HG03432 (cell line): ENCODE measurements at regions not wholly inside any gene's neighbourhood (a gene's known extent, or its start where the extent isn't known, plus 50 kb on each side); places are given as distances from the start of the nearest gene placed in this dataset.

Source experiments
- ATAC-seq: cut with Tn5 transposase; IDR thresholded peaks from one replicate; pipeline ENCODE4 v1.9.1; 2021; ENCODE audit warnings: mild to moderate bottlenecking, moderate library complexity; ENCODE audit not compliant: unreplicated experiment

DNA sequence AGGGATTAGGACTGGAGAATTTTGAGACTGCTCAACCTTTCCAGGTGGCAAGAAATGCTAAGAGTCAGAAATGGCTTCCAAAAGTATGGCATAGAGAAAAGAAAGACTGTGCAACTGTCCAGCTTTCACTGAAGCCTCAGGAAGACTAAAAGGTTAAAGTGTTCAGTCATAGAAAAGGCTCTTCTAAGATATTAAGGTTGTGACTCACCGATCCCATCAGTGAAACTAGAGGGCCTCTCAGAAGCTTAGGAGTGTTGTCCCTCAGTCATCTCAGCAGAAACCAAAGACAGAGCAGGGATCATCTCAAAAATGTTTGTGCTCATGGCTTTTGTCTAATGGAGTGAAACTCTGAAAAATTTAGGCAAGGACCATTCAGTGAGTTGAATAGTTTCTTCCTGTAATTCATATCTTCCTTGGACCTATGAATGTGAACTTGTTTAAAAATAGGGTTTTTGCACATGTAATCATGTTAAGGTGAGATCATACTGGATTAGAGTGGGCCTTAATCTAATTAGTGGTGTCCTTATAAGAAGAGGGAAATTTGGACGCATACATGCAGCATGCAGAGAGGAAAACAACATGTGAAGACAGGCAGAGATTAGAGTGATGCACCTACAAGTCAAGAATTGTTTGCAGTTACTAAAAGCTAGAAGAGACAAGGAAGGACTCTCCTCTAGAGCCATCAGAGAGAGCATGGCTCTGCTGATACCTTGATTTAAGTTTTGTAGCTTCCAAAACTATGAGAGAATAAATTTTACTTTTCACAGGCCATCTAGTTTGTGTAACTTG is 71.3 kb downstream of the RPE65 start:
- no peak for ATAC-seq

DNA sequence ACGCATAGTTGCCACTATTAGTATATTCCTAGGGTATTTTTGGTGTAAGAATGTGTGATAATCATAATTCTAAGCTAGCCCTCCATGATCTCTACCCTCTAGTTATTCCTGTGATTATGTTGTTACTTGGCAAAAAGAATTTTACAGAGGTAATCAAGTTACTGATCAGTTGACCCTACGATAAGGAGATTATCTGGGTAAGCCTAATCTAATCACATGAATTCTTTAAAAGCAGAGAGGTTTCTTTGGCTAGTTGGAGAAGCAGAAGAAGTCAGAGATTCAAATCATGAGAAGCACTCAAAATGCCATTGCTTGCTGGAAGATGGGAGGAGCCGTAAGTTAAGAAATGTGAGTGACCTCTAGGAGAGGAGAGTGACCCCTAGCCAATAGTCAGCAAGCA is 72.7 kb downstream of the RPE65 start:
- ATAC-seq: no peak

DNA sequence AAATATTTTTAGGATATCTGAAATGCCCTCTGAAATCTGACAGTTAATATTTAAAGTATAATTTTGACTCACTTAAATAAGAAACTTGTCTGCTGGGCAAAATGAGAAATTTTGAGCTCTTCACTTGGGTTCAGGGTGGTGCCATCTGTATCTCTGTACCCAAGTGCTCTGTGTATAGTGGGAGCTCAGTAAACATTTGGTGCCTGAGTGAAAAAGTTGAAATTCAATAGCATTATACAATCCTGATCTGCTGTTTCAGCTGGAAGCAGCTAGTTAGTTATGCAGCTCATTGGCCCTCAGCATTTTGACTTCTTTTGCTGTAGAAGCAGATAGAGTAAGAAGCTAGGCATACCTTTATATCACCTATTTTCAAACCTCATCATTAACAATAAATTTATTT is 73.3 kb downstream of the RPE65 start:
- ATAC-seq: no peak

DNA sequence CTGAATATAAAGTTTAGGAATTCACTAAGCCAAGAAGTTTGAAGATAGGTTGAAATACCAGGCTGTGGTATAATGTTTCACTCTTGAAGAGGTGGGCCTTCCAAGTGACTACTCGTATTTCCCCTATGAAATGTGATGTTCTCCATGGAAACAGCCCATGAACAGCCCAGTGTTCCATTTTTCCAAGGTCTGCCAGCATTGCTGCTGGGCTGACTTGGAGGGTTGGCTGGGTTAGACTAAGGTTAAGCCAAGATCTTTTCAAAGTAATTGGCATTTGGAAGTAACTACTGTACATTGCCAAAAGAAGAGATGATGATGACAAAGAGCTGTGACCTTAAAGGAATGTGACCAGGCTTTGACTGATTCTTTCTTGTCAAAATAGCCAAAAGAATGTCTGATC is 73.8 kb downstream of the RPE65 start:
- ATAC-seq: no peak

DNA sequence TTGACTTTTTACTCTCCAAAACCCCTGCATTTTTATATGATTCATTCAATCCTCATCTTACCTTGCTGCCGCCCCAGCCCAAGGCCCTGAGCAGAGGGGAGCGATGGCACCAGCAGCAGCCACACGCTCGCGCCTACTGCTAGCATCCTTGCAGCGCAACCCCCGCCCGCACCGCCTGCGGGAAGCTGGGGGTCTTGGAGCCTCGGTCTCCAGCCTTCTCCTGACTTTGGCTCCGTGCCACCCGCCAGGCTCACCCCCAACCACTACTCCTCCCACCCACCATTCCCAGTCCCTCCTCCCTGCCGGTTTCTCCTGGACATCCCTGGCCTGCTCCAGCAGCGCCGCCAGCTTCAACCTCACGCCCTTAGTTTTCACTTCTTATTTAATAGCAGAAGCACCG is 76.6 kb downstream of the RPE65 start:
- ATAC-seq: no peak

DNA sequence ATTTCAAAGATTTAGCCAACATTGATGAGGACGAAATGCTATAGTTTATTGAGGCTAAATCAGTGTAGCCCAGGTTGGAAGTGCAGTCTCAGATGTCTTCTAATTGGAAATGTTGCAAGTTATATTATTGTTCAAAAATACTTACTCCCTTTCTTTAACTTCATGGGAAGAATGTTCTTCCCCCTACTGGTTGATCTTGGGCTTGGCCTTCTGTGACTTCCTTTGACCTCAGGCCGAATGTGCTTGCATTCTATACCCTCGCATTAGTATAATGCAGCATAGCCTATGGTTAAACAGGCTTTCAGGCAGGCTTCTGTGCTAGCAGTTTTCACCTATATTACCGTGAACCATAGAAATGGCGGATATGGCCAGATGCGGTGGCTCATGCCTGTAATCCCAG is 77.3 kb downstream of the RPE65 start:
- ATAC-seq: no peak

DNA sequence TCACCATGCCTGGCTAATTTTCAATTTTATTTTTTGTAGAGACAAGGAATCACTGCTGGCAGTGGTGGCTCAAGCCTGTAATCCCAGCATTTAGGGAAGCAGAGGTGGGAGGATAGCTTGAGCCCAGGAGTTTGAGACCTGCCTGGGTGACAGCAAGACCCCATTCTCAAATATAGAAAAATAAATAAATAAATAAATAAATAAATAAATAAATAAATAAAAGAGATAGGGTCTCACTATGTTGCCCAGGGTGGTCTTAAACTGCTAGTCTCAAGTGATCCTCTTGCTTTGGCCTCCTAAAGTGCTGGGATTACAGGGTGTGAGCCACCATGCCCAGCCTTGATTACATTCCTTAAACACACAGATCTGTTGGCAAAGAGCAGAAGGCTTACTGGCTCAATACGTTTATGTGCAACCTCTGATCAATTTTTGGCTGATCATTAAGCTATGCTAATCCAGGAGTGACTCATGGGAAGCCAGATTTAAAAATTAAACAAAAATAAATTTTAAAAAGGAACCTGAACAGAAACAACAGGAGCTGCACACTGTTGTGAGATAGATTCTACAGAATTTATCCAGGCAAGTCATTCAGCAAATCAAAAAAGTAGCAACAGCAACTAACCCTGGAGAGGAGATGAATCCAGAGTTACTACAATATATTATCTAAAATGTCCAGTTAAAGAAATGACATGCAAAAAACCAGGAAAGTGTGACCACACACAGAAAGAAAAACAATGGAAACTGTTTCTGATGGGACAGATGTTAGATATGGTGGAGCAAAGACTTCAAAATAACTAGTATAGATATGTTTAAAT is 79.4 kb downstream of the RPE65 start:
- ATAC-seq: no peak

DNA sequence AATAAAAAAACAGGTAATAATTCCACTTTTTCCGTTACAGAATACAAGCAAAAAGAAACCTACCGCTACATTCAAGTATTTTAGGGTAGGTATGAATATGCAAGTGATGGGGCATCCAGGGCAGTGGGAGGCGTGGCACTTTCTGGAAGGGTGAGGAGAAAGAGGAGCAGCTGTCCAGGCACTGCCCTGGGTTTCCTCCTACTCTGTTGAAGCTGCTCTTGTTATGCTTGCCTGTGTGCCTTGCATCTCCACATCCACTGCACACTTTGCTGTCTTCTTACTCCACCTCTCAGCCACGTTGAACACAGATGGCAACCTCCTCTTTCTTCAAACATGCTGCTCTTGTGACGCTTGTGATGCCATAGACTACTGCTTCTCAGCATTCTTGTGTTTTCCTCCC is 83.2 kb downstream of the RPE65 start:
- ATAC-seq: no peak

DNA sequence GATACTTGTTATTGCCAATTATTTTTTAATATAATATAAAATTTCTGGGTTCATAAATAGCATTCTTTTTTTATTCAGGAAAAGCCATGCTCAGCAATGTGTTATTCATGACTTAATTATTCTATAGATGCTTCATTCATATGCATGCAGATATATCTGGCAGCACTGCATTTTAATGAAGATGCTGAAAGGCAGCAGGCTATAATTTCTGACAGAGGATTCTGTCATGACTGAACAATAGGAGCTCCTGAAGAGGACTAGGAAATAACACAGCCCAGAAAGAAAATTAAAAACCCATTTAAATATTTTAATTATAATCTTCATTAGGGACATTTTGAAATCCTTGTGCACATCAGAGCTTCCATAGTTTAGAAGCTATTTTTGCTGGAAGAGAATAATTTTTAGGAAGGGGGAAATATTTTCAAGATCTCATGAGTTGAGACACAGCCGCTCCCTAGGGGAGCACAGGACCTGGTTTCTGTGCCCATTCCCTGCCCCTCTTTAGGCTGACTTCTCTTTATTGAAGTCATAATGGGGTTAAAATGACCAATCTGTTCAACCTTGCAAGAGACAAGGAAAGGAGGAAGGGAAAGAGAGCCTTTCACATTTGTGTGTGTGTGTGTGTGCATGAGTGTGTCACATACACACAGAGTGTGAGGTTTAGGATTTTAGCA is 83.9 kb downstream of the RPE65 start:
- ATAC-seq: no peak

DNA sequence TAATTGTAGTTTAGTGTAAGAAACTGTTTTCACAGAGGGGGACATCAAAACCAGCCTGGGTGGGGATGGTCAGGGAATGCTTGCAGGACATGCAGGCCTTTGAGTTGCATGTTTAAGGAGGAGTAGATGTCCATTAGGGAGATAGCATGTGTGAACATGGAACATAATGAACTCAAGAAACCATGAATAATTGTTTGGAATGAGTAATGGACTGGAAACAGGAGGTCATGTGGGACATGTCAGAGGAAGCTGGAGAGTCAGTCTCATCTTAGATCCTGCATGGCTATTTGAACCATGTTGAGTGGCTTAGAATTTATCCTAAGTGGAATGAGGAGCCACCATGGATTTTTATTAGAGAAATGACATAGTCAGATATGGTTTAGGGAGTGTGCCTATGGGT is 86.4 kb downstream of the RPE65 start:
- ATAC-seq: no peak

DNA sequence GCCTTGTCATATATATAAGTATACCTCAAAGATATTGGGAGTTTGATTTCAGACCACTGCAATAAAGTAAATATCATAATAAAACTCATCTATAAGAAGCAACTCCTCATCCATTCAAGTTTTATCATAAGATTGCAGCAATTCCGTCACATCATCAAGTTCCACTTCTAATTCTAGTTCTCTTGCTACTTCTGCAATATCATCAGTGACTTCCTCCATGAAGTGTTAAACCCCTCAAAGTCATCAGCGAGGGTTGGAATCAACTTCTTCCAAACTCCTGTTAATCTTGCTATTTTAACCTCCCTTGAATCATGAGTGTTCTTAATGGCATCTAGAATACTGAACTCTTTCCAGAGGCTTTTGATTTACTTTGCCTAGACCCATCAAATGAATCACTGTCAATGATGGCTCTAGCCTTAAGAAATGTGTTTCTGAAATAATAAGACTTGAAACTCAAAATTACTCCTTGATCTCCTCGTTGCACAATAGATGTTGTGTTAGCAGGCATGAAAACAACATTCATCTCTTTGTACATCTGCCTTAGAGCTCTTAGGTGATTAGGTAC is 88.3 kb downstream of the RPE65 start:
- no peak for ATAC-seq

DNA sequence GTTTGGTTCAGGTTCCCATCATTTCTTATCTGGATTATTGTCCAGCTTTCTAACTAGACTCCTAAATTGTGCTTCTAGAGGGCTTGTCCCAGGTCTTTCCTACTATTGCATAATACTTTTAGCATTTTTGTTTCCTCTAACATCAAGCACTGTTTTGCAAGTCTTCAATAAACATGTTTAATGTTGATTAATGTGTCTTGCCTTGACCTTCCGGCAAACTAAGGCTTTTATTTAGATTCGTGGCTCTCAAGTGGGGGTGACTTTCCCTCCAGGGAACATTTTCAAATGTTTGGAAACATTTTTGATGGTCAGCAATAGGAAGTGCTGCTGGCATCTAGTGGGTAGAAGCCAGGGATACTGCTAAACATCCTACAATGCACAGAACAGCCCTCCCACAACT is 90.7 kb downstream of the RPE65 start:
- ATAC-seq: no peak

DNA sequence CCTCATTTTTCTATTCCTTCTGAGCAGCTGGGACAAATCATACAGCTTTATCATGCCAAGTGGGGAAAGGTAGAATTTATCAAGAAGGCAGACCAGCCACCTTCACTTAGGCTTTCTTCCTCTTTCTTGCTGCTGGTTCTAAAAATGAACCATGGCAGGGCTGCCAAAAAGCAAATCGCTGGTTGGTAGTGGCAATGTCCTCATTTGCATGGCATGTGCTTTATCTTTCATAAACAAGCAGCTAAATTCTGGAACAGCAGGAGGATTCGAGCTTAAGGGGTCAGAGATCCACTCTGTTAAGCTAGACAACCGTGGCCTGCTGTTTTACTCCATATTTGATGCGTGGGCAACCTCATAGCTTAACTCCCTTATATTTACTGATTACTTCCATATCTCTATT is 91.3 kb downstream of the RPE65 start:
- no peak for ATAC-seq

DNA sequence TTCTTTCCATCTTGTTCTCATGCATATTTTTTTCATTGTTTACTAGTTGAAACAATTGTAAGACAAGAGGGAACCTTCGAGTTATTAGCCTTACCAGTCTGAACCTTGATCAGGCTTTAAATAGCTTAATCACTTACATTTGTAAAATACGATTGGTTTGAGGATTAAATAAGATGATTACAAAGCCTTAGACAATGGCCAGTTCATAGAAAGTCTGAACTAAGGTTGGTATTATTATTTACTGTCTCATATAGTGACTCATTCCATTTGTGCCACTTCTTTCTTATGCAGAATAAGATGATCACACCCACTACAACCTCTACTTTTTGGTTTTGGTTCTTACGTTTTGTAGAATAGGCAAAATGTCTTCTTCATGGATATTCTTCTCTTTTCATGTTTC is 94.1 kb downstream of the RPE65 start:
- no peak for ATAC-seq

DNA sequence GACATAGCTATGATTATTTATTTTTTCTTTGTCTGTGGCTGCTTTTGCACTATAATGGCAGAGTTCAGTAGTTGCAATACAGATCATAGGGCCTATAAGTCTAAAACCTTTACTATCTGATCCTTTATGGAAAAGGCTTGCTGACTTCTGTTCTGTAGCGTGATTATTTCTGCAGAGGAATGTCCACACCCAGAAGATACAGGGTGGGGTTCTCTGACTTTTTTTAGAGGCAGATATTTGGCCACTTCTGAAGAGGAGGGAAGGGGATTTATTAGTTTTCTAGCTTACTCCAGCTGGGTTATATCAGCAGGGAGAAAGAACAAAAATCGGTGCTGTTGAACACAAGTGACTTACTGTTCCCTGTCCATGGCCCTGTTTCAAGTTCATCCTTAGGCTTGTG is 97.6 kb downstream of the RPE65 start:
- no peak for ATAC-seq

DNA sequence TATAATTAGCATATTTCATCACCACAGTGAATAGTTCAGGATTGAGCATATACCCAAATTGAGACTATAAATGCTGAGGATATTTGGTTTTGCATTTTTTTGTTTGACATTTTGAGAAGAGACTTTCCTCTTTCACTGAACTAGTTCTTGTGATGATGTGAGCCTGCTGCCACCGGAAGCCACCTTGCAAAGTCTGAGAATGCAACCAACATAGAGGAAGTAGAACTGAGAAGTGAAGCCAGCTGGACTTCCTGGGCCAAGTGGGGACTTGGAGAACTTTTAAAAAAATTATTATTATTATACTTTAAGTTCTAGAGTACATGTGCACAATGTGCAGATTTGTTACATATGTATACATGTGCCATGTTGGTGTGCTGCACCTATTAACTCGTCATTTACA is 102.3 kb downstream of the RPE65 start:
- peak; percentile 96 for ATAC-seq

DNA sequence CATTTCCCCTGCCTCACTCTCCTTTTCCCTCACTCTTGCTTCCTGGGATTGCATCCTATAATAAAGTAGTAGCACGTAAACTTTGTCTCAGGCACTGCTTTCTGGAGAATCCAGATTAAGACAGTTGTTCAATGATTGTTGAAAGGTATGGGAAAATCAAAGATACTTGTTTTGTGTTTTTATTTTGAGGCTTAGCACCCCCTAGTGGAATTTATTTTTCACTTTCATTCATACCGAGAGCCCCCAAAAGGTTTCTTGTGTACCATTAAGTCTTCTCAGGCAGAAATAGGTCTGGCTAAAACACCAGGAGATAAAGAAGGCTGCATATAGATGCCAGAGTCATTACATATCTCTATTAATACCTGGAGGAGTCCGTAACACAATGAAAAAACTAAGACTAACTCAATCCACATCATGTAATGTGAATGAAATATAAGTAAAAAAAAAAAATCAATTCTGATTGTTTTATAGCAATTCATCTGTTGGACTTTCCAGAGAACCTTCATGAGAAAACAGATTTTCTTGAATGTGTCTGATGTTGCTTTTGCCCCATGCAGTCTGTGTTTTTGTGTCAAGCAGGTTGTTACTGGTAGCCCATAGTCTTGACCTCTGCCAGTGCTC is 103.5 kb downstream of the RPE65 start:
- no peak for ATAC-seq

DNA sequence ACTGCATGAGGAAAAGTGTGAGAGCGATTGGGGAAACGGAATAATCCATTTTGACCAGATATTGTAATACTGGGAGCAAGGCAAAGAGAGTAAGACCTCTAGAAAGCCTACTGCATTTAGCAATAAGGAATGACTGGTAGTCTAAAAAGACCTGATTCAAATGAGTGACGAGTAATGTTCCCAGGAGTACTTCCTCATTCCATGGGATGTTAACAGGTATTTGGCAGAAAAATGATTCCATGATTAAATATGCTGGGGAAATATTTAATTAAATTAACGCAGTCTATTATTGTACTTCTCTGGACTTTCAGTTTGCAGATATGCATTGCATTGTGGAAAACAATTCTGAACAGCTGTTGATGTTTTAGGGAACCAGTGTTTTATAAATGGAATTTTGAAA is 105.5 kb downstream of the RPE65 start:
- no peak for ATAC-seq

DNA sequence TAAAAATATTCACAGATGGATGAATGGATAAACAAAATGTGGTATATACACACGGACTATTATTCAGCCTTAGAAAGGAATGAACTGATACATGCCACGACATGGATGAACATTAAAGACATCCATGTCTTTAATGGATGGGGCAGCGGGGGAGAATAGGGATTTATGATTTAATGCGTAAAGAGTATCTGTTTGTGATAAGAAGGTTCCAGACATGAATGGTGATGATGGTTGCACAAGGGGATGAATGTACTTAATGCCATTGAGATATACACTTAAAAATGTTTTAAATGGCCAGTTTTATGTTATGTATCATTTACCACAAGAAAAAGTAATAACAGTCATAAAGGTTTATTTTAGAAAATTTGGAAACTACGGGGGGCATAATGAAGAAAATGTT is 108.6 kb upstream of the WLS start:
- ATAC-seq: no peak

DNA sequence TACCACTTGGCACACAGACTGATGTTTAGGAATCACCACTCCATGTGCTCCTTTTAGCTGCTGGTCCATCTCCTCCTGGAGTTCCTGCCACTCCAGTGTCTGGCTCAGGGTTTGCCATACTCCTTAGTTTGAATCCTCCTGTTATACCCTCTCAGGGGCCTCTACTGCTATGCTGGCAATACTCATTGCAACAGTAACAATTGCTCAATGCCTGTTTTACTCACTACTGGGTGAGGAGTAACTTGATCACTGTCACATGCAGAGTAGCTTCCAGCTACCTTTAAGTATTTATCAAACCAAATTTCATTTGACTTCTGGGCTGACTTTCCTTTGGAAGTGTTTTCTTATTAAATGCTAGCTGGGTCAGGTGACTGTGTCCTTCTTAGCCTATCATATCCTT is 107.2 kb upstream of the WLS start:
- no peak for ATAC-seq

DNA sequence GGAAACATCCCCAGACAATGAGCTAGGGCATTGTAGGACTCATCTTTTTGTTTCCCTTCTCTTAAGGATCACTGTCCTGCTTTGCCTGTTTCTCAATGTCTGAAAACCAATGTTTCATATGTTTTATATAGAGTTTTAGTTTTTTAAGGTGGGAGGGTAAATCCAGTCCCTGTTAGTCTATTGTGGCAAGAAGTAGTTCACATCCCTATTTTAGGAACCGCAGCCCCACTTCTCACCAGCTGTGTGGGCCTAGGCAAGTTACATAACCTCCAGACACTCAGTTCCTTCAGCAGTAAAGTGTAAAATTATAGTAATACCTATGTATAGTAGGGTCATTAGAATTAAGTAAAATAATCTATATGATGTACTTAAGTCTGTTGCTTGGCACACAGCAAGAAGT is 105.8 kb upstream of the WLS start:
- no peak for ATAC-seq
